ENCODE measurements at regions not wholly inside any gene's neighbourhood (a gene's known extent, or its start where the extent isn't known, plus 50 kb on each side); places are given as distances from the start of the nearest gene placed in this dataset.
"Not testable (repeated sequence)": the region's sequence is repeated elsewhere in the genome, so short reads cannot be mapped to it uniquely, and the experiment has no call there.

DNA sequence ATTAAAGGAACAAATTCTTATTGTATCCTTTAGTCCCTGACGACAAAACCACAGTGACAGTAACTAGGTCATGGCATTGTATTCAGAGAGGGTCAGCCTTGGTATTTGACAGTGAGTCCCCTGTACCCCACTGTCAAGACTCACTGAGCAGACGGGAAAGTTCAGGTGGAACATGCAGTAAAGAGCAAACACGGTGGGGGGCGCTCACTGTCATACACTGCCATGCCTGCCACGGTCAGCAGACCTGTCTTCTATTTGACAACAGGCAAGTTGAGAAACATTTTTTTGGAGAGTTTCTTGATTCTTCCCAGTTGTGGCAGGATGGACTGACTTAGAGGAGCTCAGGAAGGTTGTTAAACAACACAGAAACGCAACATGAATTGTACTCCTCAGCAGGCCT, 681.6 kb downstream of the KCNJ18 start:
- DNase-seq (ENCODE audit: low read depth), result no peak
- TF ChIP-seq, protein P1, sequence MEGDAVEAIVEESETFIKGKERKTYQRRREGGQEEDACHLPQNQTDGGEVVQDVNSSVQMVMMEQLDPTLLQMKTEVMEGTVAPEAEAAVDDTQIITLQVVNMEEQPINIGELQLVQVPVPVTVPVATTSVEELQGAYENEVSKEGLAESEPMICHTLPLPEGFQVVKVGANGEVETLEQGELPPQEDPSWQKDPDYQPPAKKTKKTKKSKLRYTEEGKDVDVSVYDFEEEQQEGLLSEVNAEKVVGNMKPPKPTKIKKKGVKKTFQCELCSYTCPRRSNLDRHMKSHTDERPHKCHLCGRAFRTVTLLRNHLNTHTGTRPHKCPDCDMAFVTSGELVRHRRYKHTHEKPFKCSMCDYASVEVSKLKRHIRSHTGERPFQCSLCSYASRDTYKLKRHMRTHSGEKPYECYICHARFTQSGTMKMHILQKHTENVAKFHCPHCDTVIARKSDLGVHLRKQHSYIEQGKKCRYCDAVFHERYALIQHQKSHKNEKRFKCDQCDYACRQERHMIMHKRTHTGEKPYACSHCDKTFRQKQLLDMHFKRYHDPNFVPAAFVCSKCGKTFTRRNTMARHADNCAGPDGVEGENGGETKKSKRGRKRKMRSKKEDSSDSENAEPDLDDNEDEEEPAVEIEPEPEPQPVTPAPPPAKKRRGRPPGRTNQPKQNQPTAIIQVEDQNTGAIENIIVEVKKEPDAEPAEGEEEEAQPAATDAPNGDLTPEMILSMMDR (conservative IDR thresholded peaks at IDR 0.05; ENCODE audit: low read length), result no peak
- H3K4me3 ChIP-seq (ENCODE audit: low read length), result no peak overlapping the region

DNA sequence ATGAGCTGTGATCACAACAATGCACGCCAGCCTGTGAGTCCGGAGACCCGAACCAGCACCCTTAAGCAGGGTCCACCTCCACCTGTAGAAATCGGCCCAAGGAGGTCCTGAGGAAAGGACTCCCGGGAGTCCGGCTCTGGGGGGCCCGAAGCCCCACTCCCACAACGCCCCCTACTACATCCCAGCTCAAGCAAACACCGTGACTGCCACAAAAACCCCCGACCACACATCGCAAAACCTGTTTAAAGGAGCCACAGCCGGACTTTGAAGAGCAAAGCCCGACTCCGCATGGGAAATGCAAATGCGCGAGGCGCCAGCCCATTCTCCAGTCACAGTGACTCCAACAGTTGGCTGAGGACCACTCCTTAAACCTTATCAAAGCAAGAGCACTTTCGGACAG, 682.4 kb downstream of the KCNJ18 start:
- DNase-seq (ENCODE audit: low read depth), result no peak
- no peak overlapping the region for H3K4me3 ChIP-seq (ENCODE audit: low read length)
- TF ChIP-seq, protein P1 (conservative IDR thresholded peaks at IDR 0.05; ENCODE audit: low read length), result no peak

DNA sequence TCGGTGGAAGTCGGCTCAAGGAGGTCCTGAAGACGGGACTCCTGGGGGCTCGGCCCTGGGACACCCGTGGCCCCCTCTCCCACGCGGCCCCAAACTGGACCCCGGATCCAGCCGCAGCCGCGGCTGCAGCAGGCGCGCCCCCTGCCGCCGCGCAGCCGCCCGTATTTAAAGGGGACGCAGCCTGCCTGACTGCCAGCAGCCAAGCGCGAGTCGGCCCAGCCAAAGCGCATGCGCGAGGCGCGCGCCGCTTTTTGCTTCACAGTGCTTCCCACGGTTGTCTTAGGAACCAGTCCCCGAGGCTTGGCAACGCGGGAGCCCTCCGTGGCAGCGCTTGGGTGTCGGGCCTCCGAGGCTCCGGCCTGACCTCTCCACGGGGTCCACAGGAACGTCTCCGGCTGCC, 684.4 kb downstream of the KCNJ18 start:
- not testable (repeated sequence) for DNase-seq (ENCODE audit: low read depth); H3K4me3 ChIP-seq (ENCODE audit: low read length)

DNA sequence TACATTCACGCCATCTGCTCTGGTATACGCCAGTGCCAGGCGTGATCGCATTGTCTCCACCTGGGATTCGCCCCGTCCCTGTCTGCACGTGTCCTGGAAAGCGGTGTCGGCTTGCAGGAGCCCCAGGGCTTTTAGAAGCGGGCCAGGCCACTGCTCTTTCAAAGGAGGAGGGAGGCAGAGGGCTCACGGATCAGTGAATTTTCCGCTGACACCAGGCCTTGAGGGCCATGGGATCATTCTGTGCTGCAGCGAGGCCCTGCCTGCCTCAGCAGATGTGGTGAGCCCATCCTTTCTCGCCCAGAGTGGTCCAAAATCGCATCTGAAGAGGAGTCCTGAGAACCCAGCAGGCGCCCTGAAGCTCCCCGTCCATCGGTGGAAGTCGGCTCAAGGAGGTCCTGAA, 686.4 kb downstream of the KCNJ18 start:
- H3K4me3 ChIP-seq (ENCODE audit: low read length); DNase-seq (ENCODE audit: low read depth): not testable (repeated sequence)

DNA sequence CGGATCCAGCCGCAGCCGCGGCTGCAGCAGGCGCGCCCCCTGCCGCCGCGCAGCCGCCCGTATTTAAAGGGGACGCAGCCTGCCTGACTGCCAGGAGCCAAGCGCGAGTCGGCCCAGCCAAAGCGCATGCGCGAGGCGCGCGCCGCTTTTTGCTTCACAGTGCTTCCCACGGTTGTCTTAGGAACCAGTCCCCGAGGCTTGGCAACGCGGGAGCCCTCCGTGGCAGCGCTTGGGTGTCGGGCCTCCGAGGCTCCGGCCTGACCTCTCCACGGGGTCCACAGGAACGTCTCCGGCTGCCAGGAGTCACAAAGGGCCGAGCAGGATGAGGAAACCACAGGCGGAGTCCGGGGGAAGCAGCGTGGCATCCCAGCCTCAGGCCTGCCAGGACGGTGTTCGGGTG, 689.3 kb downstream of the KCNJ18 start:
- not testable (repeated sequence) for DNase-seq (ENCODE audit: low read depth)

DNA sequence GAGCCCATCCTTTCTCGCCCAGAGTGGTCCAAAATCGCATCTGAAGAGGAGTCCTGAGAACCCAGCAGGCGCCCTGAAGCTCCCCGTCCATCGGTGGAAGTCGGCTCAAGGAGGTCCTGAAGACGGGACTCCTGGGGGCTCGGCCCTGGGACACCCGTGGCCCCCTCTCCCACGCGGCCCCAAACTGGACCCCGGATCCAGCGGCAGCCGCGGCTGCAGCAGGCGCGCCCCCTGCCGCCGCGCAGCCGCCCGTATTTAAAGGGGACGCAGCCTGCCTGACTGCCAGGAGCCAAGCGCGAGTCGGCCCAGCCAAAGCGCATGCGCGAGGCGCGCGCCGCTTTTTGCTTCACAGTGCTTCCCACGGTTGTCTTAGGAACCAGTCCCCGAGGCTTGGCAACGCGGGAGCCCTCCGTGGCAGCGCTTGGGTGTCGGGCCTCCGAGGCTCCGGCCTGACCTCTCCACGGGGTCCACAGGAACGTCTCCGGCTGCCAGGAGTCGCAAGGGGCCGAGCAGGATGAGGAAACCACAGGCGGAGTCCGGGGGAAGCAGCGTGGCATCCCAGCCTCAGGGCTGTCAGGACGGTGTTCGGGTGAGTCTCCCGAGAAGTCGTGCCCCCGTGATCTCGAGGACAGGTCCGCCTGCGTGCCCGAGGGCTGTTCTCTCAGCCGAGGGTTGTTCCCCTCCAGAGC, 691.6 kb downstream of the KCNJ18 start:
- H3K4me3 ChIP-seq (ENCODE audit: low read length), result not testable (repeated sequence)

More for the DNA sequence above, 689.3 kb downstream of the KCNJ18 start:
- not testable (repeated sequence) for H3K4me3 ChIP-seq (ENCODE audit: low read length)

DNA sequence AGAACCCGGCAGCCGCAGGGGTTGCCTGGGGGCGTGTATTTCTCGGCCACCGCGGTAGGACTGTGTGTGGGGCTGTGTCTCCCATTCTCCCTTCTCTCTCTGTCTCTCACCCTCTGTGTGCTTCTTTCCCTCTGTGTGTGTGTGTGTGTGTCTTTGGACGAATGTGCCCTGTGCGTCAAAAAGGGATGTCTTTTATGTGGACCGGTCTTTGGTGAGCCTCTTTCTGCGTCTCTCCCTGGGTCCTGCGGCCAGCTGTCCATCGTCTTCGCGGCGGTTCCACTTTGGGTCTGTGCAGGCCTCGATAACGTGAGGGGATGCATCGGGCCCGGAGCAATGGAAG, 692.1 kb downstream of the KCNJ18 start:
- not testable (repeated sequence) for H3K4me3 ChIP-seq (ENCODE audit: low read length); DNase-seq (ENCODE audit: low read depth)

More for the DNA sequence above, 691.6 kb downstream of the KCNJ18 start:
- DNase-seq (ENCODE audit: low read depth), result not testable (repeated sequence)

DNA sequence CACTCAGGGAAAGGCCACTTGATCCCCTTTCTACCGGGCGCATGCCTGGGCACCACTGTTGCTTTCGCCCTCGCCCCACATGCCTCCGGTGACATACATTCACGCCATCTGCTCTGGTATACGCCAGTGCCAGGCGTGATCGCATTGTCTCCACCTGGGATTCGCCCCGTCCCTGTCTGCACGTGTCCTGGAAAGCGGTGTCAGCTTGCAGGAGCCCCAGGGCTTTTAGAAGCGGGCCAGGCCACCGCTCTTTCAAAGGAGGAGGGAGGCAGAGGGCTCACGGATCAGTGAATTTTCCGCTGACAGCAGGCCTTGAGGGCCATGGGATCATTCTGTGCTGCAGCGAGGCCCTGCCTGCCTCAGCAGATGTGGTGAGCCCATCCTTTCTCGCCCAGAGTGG, 706.1 kb downstream of the KCNJ18 start:
- H3K4me3 ChIP-seq (ENCODE audit: low read length); DNase-seq (ENCODE audit: low read depth): not testable (repeated sequence)

DNA sequence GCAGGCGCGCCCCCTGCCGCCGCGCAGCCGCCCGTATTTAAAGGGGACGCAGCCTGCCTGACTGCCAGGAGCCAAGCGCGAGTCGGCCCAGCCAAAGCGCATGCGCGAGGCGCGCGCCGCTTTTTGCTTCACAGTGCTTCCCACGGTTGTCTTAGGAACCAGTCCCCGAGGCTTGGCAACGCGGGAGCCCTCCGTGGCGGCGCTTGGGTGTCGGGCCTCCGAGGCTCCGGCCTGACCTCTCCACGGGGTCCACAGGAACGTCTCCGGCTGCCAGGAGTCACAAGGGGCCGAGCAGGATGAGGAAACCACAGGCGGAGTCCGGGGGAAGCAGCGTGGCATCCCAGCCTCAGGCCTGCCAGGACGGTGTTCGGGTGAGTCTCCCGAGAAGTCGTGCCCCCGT, 706.7 kb downstream of the KCNJ18 start:
- not testable (repeated sequence) for DNase-seq (ENCODE audit: low read depth); H3K4me3 ChIP-seq (ENCODE audit: low read length)

DNA sequence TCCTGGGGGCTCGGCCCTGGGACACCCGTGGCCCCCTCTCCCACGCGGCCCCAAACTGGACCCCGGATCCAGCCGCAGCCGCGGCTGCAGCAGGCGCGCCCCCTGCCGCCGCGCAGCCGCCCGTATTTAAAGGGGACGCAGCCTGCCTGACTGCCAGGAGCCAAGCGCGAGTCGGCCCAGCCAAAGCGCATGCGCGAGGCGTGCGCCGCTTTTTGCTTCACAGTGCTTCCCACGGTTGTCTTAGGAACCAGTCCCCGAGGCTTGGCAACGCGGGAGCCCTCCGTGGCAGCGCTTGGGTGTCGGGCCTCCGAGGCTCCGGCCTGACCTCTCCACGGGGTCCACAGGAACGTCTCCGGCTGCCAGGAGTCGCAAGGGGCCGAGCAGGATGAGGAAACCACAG, 712.8 kb downstream of the KCNJ18 start:
- H3K4me3 ChIP-seq (ENCODE audit: low read length); DNase-seq (ENCODE audit: low read depth): not testable (repeated sequence)

DNA sequence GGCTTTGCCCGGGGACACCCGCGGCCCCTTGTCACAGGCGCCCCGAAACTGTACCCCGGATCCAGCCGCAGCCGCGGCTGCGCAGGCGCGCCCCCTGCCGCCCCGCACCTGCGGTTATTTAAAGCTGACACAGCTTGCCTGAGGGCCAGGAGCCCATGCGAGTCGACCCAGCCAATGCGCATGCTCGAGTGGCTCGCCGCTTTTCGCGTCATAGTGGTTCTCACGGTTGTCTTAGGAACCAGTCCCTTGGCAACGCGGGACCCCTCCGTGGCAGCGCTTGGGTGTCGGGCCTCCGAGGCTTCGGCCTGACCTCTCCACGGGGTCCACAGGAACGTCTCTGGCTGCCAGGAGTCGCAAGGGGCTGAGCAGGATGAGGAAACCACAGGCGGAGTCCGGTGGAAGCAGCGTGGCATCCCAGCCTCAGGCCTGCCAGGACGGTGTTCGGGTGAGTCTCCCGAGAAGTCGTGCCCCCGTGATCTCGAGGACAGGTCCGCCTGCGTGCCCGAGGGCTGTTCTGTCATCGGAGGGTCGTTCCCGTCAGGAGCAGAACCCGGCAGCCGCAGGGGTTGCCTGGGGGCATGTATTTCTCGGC, 716.9 kb downstream of the KCNJ18 start:
- H3K4me3 ChIP-seq (ENCODE audit: low read length), result no peak overlapping the region
- TF ChIP-seq, protein P1 (conservative IDR thresholded peaks at IDR 0.05; ENCODE audit: low read length), result no peak
- no peak for DNase-seq (ENCODE audit: low read depth)

DNA sequence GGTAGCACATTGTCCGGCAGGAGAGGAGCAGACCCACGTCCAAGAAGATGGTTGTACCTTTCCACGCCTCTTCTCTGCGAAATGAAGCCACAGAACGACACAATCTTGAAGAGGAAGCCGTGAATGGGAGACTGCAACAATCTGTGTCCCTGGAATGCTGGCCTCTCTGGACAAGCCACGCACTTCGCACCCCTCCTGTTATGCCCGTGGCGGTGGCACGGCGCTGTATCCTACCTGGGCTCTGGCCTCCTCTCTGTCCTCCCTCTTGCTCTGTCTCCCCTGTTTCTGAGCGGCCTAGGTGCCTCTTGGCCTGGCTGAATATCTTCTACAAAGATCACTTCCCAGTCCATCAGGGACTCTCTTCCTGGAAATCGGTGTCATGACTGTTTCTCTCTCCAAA, 717.8 kb downstream of the KCNJ18 start:
- DNase-seq (ENCODE audit: low read depth), result no peak
- TF ChIP-seq, protein P1 (conservative IDR thresholded peaks at IDR 0.05; ENCODE audit: low read length), result no peak

More for the DNA sequence above, 717.8 kb downstream of the KCNJ18 start:
- no peak overlapping the region for H3K4me3 ChIP-seq (ENCODE audit: low read length)
